Stimulated activated CD8-positive, alpha-beta memory T cell treated with anti-CD3 and anti-CD28 coated beads, Interleukin-15, amount 100 ng/mL, for 24 hours (primary cell): ENCODE measurements at regions not wholly inside any gene's neighbourhood (a gene's known extent, or its start where the extent isn't known, plus 50 kb on each side); places are given as distances from the start of the nearest gene placed in this dataset.

ENCODE experiments used
- DNase-seq: peaks from one replicate; pipeline ENCODE4 v3.0.0-alpha.2; 2020; ENCODE audit warnings: low read depth

GRCh38 chr17:14762736-14763479, 462.0 kb downstream of the HS3ST3B1 start:
- DNase-seq, result no peak

- no peak for DNase-seq
Observed at GRCh38 chr17:14760719-14761411, 460.0 kb downstream of the HS3ST3B1 start.

GRCh38 chr17:14760212-14760611, 459.3 kb downstream of the HS3ST3B1 start:
- DNase-seq, result no peak

- no peak for DNase-seq
Observed at GRCh38 chr17:14759325-14759724, 458.4 kb downstream of the HS3ST3B1 start.

GRCh38 chr17:14756479-14756878, 455.6 kb downstream of the HS3ST3B1 start:
- no peak for DNase-seq

- no peak for DNase-seq
Observed at GRCh38 chr17:14755002-14755401, 454.1 kb downstream of the HS3ST3B1 start.

- DNase-seq, result no peak
Observed at GRCh38 chr17:14753383-14753782, 452.5 kb downstream of the HS3ST3B1 start.

- DNase-seq, result no peak
Observed at GRCh38 chr17:14752011-14752410, 451.1 kb downstream of the HS3ST3B1 start.

- DNase-seq, result no peak
Observed at GRCh38 chr17:14750866-14751265, 450.0 kb downstream of the HS3ST3B1 start.

- DNase-seq, result no peak
Observed at GRCh38 chr17:14749269-14749668, 448.4 kb downstream of the HS3ST3B1 start.

GRCh38 chr17:14748036-14748710, 447.3 kb downstream of the HS3ST3B1 start:
- no peak for DNase-seq

GRCh38 chr17:14747603-14747950, 446.7 kb downstream of the HS3ST3B1 start:
- no peak for DNase-seq

- DNase-seq, result no peak
Observed at GRCh38 chr17:14746822-14747602, 446.1 kb downstream of the HS3ST3B1 start.

GRCh38 chr17:14745541-14745940, 444.7 kb downstream of the HS3ST3B1 start:
- DNase-seq, result no peak

- DNase-seq, result no peak
Observed at GRCh38 chr17:14744761-14745473, 444.0 kb downstream of the HS3ST3B1 start.

GRCh38 chr17:14741491-14741890, 440.6 kb downstream of the HS3ST3B1 start:
- DNase-seq, result no peak

- DNase-seq, result no peak
Observed at GRCh38 chr17:14739656-14740431, 439.0 kb downstream of the HS3ST3B1 start.

GRCh38 chr17:14738652-14738988, 437.7 kb downstream of the HS3ST3B1 start:
- no peak for DNase-seq

GRCh38 chr17:14737984-14738651, 437.2 kb downstream of the HS3ST3B1 start:
- DNase-seq, result no peak

- DNase-seq, result no peak
Observed at GRCh38 chr17:14736631-14737030, 435.8 kb downstream of the HS3ST3B1 start.
